ENCODE measurements at regions not wholly inside any gene's neighbourhood (a gene's known extent, or its start where the extent isn't known, plus 50 kb on each side); places are given as distances from the start of the nearest gene placed in this dataset.

DNA sequence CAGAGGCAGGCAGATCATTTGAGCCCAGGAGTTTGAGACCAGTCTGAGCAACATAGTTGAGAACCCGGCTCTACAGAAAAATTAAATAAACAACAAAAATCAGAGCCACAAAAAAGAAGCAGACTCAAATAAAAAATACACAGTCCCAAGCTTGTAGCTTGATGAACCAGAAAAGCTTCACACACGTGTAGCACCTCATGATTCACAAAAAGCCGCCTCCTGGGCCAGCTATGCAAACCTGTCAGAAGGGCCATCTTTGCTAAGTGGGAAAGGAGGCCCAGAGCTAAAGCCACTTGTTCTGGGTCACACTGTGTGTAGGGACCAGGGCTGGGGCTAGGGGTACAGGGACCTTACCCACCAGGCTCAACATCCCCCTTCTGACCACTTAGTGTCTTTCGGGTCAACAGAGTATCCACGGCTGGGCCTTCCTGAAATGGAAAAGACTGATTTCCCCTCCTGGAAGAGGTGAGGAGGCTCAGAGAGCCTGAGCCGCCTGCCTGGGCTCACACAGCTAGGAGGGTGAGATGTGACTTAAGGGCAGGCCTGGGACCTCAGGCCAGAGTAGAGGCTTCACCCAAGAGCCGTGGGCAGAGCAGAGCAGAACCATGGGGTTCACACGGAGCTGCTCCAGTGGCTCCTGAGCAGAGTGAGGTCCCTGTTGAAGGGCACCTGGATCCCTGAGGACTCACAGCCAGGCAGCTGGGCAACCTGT is 269.6 kb downstream of the PARN start:
- no peak for DNase-seq (ENCODE audit: low read depth in 2 of 2)

- no peak for DNase-seq (ENCODE audit: low read depth in 2 of 2)
Observed at GRCh38 chr16:14358697-14359305, 271.3 kb downstream of the PARN start.

DNA sequence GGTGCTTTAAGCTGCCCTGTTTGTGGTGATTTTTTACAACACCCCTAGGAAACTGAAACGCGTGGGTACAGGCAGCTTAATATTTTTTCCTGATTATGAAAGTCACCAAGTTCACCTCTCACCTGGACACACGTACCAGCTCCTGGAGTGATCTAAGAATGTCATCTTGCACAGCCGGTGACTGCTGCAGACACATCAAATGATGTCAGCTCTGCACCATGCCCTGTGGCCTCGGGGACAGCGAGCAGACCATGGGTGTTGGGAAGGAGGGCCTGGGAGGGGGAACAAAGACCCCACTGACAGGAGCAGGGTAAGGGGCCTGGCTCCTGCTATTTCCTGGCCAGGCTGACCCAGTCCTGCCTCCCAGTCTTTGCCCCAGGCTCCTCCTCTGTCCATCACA is 272.7 kb downstream of the PARN start:
- DNase-seq (ENCODE audit: low read depth in 2 of 2): no peak

- no peak for DNase-seq (ENCODE audit: low read depth in 2 of 2)
Observed at GRCh38 chr16:14356064-14356463, 274.0 kb downstream of the PARN start.

DNA sequence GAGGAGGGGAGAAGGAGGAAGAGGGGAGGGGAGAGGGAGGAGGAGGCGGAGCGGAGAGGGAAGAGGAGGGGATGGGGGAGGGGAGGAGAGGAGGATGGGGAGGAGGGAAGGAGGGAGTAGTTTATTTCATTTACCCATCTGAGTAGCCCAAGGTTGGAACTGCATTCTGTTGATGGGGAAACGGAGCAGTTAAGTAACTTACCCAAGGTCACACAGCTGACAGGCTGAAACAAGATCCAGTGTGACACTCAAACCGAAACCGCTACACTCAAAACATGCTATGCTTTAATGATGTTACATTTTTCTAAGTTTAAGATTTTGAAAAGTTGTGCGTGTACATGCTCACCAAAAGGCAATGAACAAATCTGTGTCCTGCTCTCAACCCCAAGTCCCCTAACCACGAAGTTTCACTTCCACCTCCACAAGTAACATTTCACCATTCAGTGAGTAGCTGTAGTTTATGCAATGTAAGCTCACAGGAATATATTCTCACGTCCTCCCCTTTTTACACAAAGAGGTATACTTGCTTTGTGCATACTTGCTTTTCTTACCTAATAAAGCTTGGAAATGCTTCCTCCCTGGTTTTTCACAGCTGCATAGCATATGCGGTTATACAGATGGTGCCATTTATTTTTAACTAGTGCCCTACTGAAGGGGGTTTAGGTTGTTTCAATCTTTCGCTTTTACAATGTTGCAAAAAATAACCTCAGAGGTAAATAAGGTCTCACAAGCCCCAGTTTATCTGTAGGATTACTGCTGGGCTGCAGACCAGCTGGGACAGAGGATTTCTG is 275.3 kb downstream of the PARN start:
- peak in 1 of 2 donors; percentile 49 for DNase-seq (ENCODE audit: low read depth in 2 of 2)

- no peak for DNase-seq (ENCODE audit: low read depth in 2 of 2)
Observed at GRCh38 chr16:14353340-14353739, 276.7 kb downstream of the PARN start.

- DNase-seq (ENCODE audit: low read depth in 2 of 2): no peak
Observed at GRCh38 chr16:14351647-14352046, 278.4 kb downstream of the PARN start.

DNA sequence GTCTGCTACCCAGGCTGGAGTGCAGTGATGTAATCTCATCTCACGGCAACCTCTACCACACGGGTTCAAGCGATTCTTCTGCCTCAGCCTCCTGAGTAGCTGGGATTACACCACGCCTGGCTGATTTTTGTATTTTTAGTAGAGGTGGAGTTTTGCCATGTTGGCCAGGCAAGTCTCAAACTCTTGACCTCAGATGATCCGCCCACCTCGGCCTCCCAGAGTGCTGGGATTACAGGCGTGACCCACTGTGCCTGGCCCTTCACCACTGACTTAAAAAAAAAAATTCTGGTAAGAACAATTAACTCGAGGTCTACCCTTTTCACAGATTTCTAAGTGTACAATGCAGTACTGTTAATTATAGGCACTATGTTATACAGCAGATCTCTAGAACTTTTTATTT is 279.4 kb downstream of the PARN start:
- no peak for DNase-seq (ENCODE audit: low read depth in 2 of 2)

GRCh38 chr16:14350081-14350480 is 279.0 kb downstream of the MRTFB start:
- DNase-seq (ENCODE audit: low read depth in 2 of 2): no peak

DNA sequence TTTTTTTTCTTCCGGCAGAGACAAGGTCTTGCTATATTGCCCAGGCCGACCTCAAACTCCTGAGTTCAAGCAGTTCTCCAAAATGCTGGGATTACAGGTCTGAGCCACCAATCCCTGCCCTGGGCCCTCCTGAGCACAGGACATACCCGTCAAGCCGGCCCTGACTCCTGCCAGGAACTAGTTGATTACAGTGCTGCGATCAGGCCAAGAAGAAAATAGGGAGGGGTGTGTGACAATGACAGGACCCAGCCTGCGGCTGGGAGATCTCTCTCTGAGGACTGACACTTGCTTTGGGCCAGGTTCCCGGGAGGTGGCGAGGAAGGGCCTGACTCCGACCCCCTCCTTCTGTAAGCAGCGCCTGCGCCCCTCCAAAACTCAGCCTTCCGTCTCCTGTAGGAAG is 276.6 kb downstream of the MRTFB start:
- no peak for DNase-seq (ENCODE audit: low read depth in 2 of 2)

DNA sequence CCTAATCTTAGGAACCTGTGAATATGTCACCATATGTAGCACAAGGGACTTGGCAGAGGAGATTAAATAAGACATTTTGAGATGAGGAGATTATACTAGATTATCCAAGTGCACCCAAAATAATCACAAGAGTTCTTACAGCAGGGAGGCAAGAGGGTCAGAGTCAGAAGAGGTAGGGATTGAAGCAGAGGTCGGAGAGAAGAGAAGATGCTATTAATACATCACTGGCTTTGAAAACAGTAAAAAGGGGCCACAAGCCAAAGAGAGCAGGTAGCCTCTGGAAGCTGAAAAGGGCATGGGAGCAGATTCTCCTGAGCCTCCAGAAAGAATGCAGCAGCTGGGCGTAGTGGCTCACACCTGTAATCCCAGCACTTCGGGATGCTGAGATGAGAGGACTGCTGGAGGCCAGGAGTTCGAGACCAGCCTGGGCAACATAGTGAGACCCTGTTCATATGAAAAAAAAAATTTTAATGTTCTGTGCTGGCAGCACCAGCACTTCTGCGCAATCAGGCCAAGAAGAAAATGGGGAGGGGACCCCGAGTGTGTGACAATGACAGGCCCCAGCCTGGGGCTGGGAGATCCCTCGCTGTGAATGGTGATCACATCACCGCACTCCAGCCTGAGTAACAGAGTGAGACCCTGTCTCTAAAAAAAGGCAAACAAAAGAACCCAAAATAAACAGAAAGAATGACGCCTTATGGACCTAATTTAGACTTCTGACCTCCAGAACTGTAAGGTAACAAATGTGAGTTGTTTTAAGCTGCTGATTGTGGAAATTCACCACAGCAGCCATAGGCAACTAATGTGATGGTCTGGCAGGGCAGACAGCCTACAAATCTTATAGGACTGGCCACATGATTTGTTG is 275.4 kb downstream of the MRTFB start:
- no peak for DNase-seq (ENCODE audit: low read depth in 2 of 2)

- no peak for DNase-seq (ENCODE audit: low read depth in 2 of 2)
Observed at GRCh38 chr16:14345512-14346115, 274.5 kb downstream of the MRTFB start.

DNA sequence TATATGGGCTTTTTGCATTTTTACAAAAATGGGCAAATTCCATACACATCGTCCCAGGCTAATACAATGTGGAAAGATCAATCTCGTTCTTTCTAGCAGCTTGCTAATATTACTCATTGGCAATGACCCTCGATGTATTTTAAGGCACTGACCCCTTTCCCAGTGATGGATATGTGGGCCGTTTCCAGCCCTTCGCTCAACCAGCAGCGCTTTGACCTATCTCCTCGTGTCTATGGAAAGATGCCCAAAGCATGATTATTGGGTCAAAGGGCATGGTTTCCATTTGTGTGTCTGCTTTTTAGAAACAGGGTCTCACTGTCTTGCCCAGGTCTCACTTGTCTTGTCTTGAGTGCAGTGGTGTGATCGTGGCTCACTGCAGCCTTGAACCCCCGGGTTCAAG is 273.8 kb downstream of the MRTFB start:
- no peak for DNase-seq (ENCODE audit: low read depth in 2 of 2)

DNA sequence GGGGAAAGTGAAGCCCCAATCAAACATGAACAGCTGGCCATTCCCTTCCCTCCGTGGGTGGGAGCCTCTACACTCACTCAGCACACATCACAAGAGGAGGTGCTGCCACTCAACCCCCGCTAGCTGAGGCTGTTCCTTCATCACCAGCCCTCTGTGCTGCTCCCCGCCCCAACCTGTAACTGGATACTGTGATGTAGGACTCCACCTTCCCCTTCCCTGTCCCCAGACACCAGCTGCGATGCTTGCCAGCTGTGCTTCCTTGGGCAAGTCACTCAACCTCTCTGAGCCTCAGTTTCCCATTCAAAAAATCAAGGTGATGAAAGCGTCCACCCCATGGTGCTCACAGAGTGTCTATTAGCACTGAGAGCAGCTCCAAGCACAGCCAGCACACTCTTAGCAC is 273.2 kb downstream of the MRTFB start:
- DNase-seq (ENCODE audit: low read depth in 2 of 2): no peak

- DNase-seq (ENCODE audit: low read depth in 2 of 2): no peak
Observed at GRCh38 chr16:14341324-14342225, 270.5 kb downstream of the MRTFB start.

- DNase-seq (ENCODE audit: low read depth in 2 of 2): no peak
Observed at GRCh38 chr16:14339694-14340093, 268.6 kb downstream of the MRTFB start.

GRCh38 chr16:14338969-14339368 is 267.9 kb downstream of the MRTFB start:
- DNase-seq (ENCODE audit: low read depth in 2 of 2): no peak

- no peak for DNase-seq (ENCODE audit: low read depth in 2 of 2)
Observed at GRCh38 chr16:14338236-14338635, 267.1 kb downstream of the MRTFB start.

GRCh38 chr16:14337303-14338191 is 266.4 kb downstream of the MRTFB start:
- no peak for DNase-seq (ENCODE audit: low read depth in 2 of 2)

Data from stimulated activated CD4-positive, alpha-beta T cell treated with anti-CD3 and anti-CD28 coated beads, Interleukin-4, amount 100 ng/mL, for 48 hours (primary cell).